MM.1S (cell line): ENCODE measurements at regions not wholly inside any gene's neighbourhood (a gene's known extent, or its start where the extent isn't known, plus 50 kb on each side); places are given as distances from the start of the nearest gene placed in this dataset.

Experiments used
- DNase-seq: peaks from one replicate; pipeline ENCODE4 v3.0.0-alpha.2; 2015
- H2AFZ ChIP-seq: fragments of 300-600 bp; sonication (generic); 2 replicates; pipeline ENCODE4 v1.6.0; 2016; ENCODE audit warnings: antibody characterized with exemption, low read length
- H3F3A ChIP-seq: fragments of 300-600 bp; sonication (generic); 2 replicates; pipeline ENCODE4 v1.6.1; 2016; ENCODE audit warnings: mild to moderate bottlenecking, antibody characterized with exemption, low read length, moderate library complexity, mixed read lengths; ENCODE audit not compliant: insufficient read depth
- H3K27ac ChIP-seq: fragments of 300-600 bp; sonication (generic); 2 replicates; pipeline ENCODE4 v1.5.1; 2016; ENCODE audit warnings: mild to moderate bottlenecking, low read length
- H3K27me3 ChIP-seq: fragments of 300-600 bp; sonication (generic); replicated peaks from 2 replicates; pipeline ENCODE4 v1.6.0; 2016; ENCODE audit warnings: low read length; ENCODE audit not compliant: insufficient read depth
- H3K36me3 ChIP-seq: fragments of 300-600 bp; sonication (generic); replicated peaks from 2 replicates; pipeline ENCODE4 v1.6.1; 2016; ENCODE audit warnings: mild to moderate bottlenecking, low read length, mixed read lengths; ENCODE audit not compliant: insufficient read depth
- H3K4me1 ChIP-seq: fragments of 300-600 bp; sonication (generic); 2 replicates; pipeline ENCODE4 v1.6.1; 2016; ENCODE audit warnings: low read length, mixed read lengths
- H3K4me2 ChIP-seq: fragments of 300-600 bp; sonication (generic); 2 replicates; pipeline ENCODE4 v1.6.0; 2016; ENCODE audit warnings: low read depth, low read length
- H3K4me3 ChIP-seq: fragments of 300-600 bp; sonication (generic); 2 replicates; pipeline ENCODE4 v1.5.1; 2016; ENCODE audit warnings: low read length, mixed read lengths
- H3K79me2 ChIP-seq: fragments of 300-600 bp; sonication (generic); 2 replicates; pipeline ENCODE4 v1.6.1; 2016; ENCODE audit warnings: mixed run types, low read length, mixed read lengths
- H3K9ac ChIP-seq: fragments of 300-600 bp; sonication (generic); 2 replicates; pipeline ENCODE4 v1.6.1; 2016; ENCODE audit warnings: low read length, mixed read lengths
- H3K9me2 ChIP-seq: fragments of 300-600 bp; sonication (generic); replicated peaks from 2 replicates; pipeline ENCODE4 v1.6.1; 2016; ENCODE audit warnings: mild to moderate bottlenecking, low read length, mixed read lengths; ENCODE audit not compliant: insufficient read depth
- H3K9me3 ChIP-seq: fragments of 300-600 bp; sonication (generic); replicated peaks from 2 replicates; pipeline ENCODE4 v1.6.1; 2016; ENCODE audit warnings: mild to moderate bottlenecking, low read length, mixed read lengths; ENCODE audit not compliant: insufficient read depth
- H4K20me1 ChIP-seq: fragments of 300-600 bp; sonication (generic); 2 replicates; pipeline ENCODE4 v1.6.1; 2016; ENCODE audit warnings: mild to moderate bottlenecking, low read length, moderate library complexity, mixed read lengths; ENCODE audit not compliant: insufficient read depth
- CTCF ChIP-seq: fragments of 300-600 bp; sonication (generic); IDR thresholded peaks from 2 replicates; pipeline ENCODE4 v1.5.1; 2016; ENCODE audit warnings: antibody characterized with exemption, low read length, mixed read lengths
- EZH2 ChIP-seq: fragments of 300-600 bp; sonication (generic); optimal IDR thresholded peaks from 2 replicates; pipeline ENCODE3; 2017; ENCODE audit warnings: low read depth, mild to moderate bottlenecking, antibody characterized with exemption, low read length, mixed read lengths
- EZH2phosphoT487 ChIP-seq: fragments of 300-600 bp; sonication (generic); IDR thresholded peaks from 2 replicates; pipeline ENCODE4 v1.6.1; 2018; ENCODE audit warnings: antibody characterized with exemption, low read length

- no peaks in the 10 kb centered on the region for H3K79me2 ChIP-seq
- no peak overlapping the region for H3K4me3 ChIP-seq
- no peak for DNase-seq
- no peaks in the 10 kb centered on the region for H3K27me3 ChIP-seq
- H2AFZ ChIP-seq, result no peak overlapping the region
- no peaks in the 10 kb centered on the region for H3K36me3 ChIP-seq
- H3K4me1 ChIP-seq, result no peaks in the 10 kb centered on the region
- no peaks in the 10 kb centered on the region for H4K20me1 ChIP-seq
- H3K9ac ChIP-seq, result no peak overlapping the region
- H3K9me3 ChIP-seq, result no peaks in the 10 kb centered on the region
- no peaks in the 10 kb centered on the region for H3F3A ChIP-seq
- H3K27ac ChIP-seq, result no peak overlapping the region
- H3K4me2 ChIP-seq, result no peak overlapping the region
- no peaks in the 10 kb centered on the region for H3K9me2 ChIP-seq
- no peak for TF ChIP-seq EZH2
- no peak for TF ChIP-seq CTCF
- no peak for TF ChIP-seq EZH2phosphoT487
Observed at GRCh38 chr14:29220566-29220965, 454.0 kb downstream of the FOXG1 start.

GRCh38 chr14:29222006-29222405 lies 455.4 kb downstream of the FOXG1 start:
- no peak for DNase-seq
- Histone ChIP-seq H3K4me3 (no peak overlapping the region), H3K4me1 (no peaks in the 10 kb centered on the region), H3K4me2 (no peak overlapping the region), H3K79me2 (no peaks in the 10 kb centered on the region), H4K20me1 (no peaks in the 10 kb centered on the region), H3K36me3 (no peaks in the 10 kb centered on the region), H3F3A (no peaks in the 10 kb centered on the region), H3K27ac (no peak overlapping the region), H3K9ac (no peak overlapping the region), H3K9me3 (no peaks in the 10 kb centered on the region), H2AFZ (no peak overlapping the region), H3K9me2 (no peaks in the 10 kb centered on the region), H3K27me3 (no peaks in the 10 kb centered on the region)
- no peak for TF ChIP-seq EZH2phosphoT487

GRCh38 chr14:29222671-29223268 lies 456.2 kb downstream of the FOXG1 start:
- no peaks in the 10 kb centered on the region for H3K27me3 ChIP-seq
- no peaks in the 10 kb centered on the region for H3K36me3 ChIP-seq
- H3K79me2 ChIP-seq, result no peaks in the 10 kb centered on the region
- H3F3A ChIP-seq, result no peaks in the 10 kb centered on the region
- TF ChIP-seq EZH2phosphoT487 (no peak), CTCF (peak; percentile 53), EZH2 (no peak)
- no peaks in the 10 kb centered on the region for H4K20me1 ChIP-seq
- no peaks in the 10 kb centered on the region for H3K9me2 ChIP-seq
- H3K4me1 ChIP-seq, result no peaks in the 10 kb centered on the region
- no peak overlapping the region for H3K4me2 ChIP-seq
- no peak overlapping the region for H3K27ac ChIP-seq
- peak; percentile 51 for DNase-seq
- H3K4me3 ChIP-seq, result no peak overlapping the region
- no peaks in the 10 kb centered on the region for H3K9me3 ChIP-seq
- no peak overlapping the region for H2AFZ ChIP-seq
- H3K9ac ChIP-seq, result no peak overlapping the region

- no peaks in the 10 kb centered on the region for H3K27me3 ChIP-seq
- H3F3A ChIP-seq, result no peaks in the 10 kb centered on the region
- H2AFZ ChIP-seq, result no peak overlapping the region
- H3K4me2 ChIP-seq, result no peak overlapping the region
- TF ChIP-seq EZH2 (no peak), EZH2phosphoT487 (no peak), CTCF (no peak)
- DNase-seq, result no peak
- no peaks in the 10 kb centered on the region for H3K79me2 ChIP-seq
- H3K9me2 ChIP-seq, result no peaks in the 10 kb centered on the region
- no peak overlapping the region for H3K4me3 ChIP-seq
- H3K9me3 ChIP-seq, result no peaks in the 10 kb centered on the region
- no peaks in the 10 kb centered on the region for H3K36me3 ChIP-seq
- no peaks in the 10 kb centered on the region for H4K20me1 ChIP-seq
- no peak overlapping the region for H3K9ac ChIP-seq
- H3K4me1 ChIP-seq, result no peaks in the 10 kb centered on the region
- H3K27ac ChIP-seq, result no peak overlapping the region
Observed at GRCh38 chr14:29223947-29224346, 457.4 kb downstream of the FOXG1 start.
